ENCODE measurements at regions not wholly inside any gene's neighbourhood (a gene's known extent, or its start where the extent isn't known, plus 50 kb on each side); places are given as distances from the start of the nearest gene placed in this dataset.

GRCh38 chr2:208847651-208848050, 441.1 kb downstream of the PTH2R start:
- no peak for TF ChIP-seq CTCF (IDR thresholded peaks at IDR 0.05)
- WGBS, 2 donors = 53 to 76% methylated on average over 1 of the region's 1 CpG
- no peak for ATAC-seq
- H3K4me3 ChIP-seq = no peak overlapping the region
- intact Hi-C loops (cut with DNase I) = no loop called here
- DNase-seq = no peak
- H3K9me3 ChIP-seq = peaks cover 0 to 32% (median 3%) of the 10 kb centered on the region in 11 donors
- no peaks in the 10 kb centered on the region for H3K4me1 ChIP-seq
- H3K27ac ChIP-seq = no peak overlapping the region
- H3K36me3 ChIP-seq = no peaks in the 10 kb centered on the region
- no peaks in the 10 kb centered on the region for H3K27me3 ChIP-seq

GRCh38 chr2:208854717-208855116, 448.1 kb downstream of the PTH2R start:
- TF ChIP-seq CTCF (IDR thresholded peaks at IDR 0.05) = no peak
- intact Hi-C loops (cut with DNase I) = no loop called here
- ATAC-seq (no peak), DNase-seq (no peak)
- H3K9me3 ChIP-seq = peaks cover 0 to 51% (median 4%) of the 10 kb centered on the region in 11 donors
- 89 to 91% methylated on average over 6 of the region's 6 CpGs for WGBS, 2 donors
- H3K36me3 ChIP-seq = no peaks in the 10 kb centered on the region
- H3K4me1 ChIP-seq = no peaks in the 10 kb centered on the region
- H3K4me3 ChIP-seq = no peak overlapping the region
- no peaks in the 10 kb centered on the region for H3K27me3 ChIP-seq
- H3K27ac ChIP-seq = no peak overlapping the region

GRCh38 chr2:208867374-208867773, 460.8 kb downstream of the PTH2R start:
- Histone ChIP-seq H3K27me3 (no peaks in the 10 kb centered on the region), H3K4me1 (no peaks in the 10 kb centered on the region), H3K4me3 (no peak overlapping the region), H3K36me3 (no peaks in the 10 kb centered on the region), H3K9me3 (peaks cover 0 to 25% (median 0%) of the 10 kb centered on the region in 11 donors), H3K27ac (no peak overlapping the region)
- intact Hi-C loops (cut with DNase I) = no loop called here
- DNase-seq = no peak
- no peak for TF ChIP-seq CTCF (IDR thresholded peaks at IDR 0.05)
- no peak for ATAC-seq

- no peak for ATAC-seq
Measured at GRCh38 chr2:208872591-208872990, 466.0 kb downstream of the PTH2R start.

More at GRCh38 chr2:208872591-208872990, 466.0 kb downstream of the PTH2R start:
- H3K4me3 ChIP-seq = no peak overlapping the region
- DNase-seq = no peak
- H3K27ac ChIP-seq = no peak overlapping the region
- no peaks in the 10 kb centered on the region for H3K4me1 ChIP-seq
- TF ChIP-seq CTCF (IDR thresholded peaks at IDR 0.05) = no peak
- intact Hi-C loops (cut with DNase I) = no loop called here
- H3K27me3 ChIP-seq = no peaks in the 10 kb centered on the region
- peaks cover 0 to 28% (median 3%) of the 10 kb centered on the region in 11 donors for H3K9me3 ChIP-seq
- H3K36me3 ChIP-seq = no peaks in the 10 kb centered on the region
- 77 to 87% methylated on average over 3 of the region's 3 CpGs for WGBS, 2 donors

Data from heart right ventricle (tissue), 16 donors.